Heart right ventricle (tissue), 16 donors: ENCODE measurements at regions not wholly inside any gene's neighbourhood (a gene's known extent, or its start where the extent isn't known, plus 50 kb on each side); places are given as distances from the start of the nearest gene placed in this dataset.

Experiments used
- ATAC-seq, 8 donors: fragments of 200-7000 bp; cut with Tn5 transposase; one replicate each; pipeline ENCODE4 v1.9.1; 2020; ENCODE audit warnings: mild to moderate bottlenecking in 8 of 8, moderate library complexity in 8 of 8, moderate number of reproducible peaks in 1 of 8
- DNase-seq, 2 donors: peaks; one replicate each; pipeline ENCODE4 v3.0.0-alpha.2; 2020
- H3K27ac ChIP-seq, 10 donors: fragments of 200-600 bp; sonication (generic) in 2 of 10; one replicate each; pipeline versions ENCODE4 v1.5.0 to v1.8.0; 2020 to 2022; ENCODE audit warnings: mild to moderate bottlenecking in 3 of 10
- H3K27me3 ChIP-seq, 7 donors: fragments of 200-600 bp; one replicate each; pipeline ENCODE4 v1.8.0; 2021 to 2022; ENCODE audit warnings: mild to moderate bottlenecking in 2 of 7
- H3K36me3 ChIP-seq, 9 donors: fragments of 200-600 bp; sonication (generic) in 1 of 9; one replicate each; pipeline versions ENCODE4 v1.5.0 to v1.8.0; 2020 to 2022; ENCODE audit warnings: mild to moderate bottlenecking in 2 of 9
- H3K4me1 ChIP-seq, 9 donors: fragments of 200-600 bp; sonication (generic) in 1 of 9; one replicate each; pipeline versions ENCODE4 v1.5.0 to v1.8.0; 2020 to 2022; ENCODE audit warnings: mild to moderate bottlenecking in 4 of 9
- H3K4me3 ChIP-seq, 10 donors: fragments of 200-600 bp; sonication (generic) in 2 of 10; one replicate each; pipeline versions ENCODE4 v1.5.0 to v1.8.0; 2020 to 2022; ENCODE audit warnings: mild to moderate bottlenecking in 7 of 10, moderate library complexity in 2 of 10
- H3K9me3 ChIP-seq, 11 donors: fragments of 200-600 bp in 10 of 11; sonication (generic) in 2 of 11; one replicate each; pipeline versions ENCODE4 v1.5.0 to v1.8.0; 2013 to 2022; ENCODE audit warnings: mild to moderate bottlenecking in 2 of 11, control low read depth in 1 of 11, moderate library complexity in 1 of 11
- WGBS, 2 donors: extraction: QIAGEN DNeasy Blood & Tissue Kit; methylation state at CpG; one replicate each; pipeline ENCODE4 v1.1.7; 2013; ENCODE audit warnings: inconsistent platforms in 1 of 2; 5-methylcytosine and 5-hydroxymethylcytosine counted together
- intact Hi-C, 10 donors: fragments of 100-400 bp; cut with DNase I; formaldehyde crosslinking; loops; one replicate each; pipeline versions ENCODE4 v1.11.1 to v1.14.2; 2022
- TF ChIP-seq, protein P1 (sequence below), 9 donors: fragments of 200-600 bp; sonication (generic) in 2 of 9; IDR thresholded peaks; one replicate each; pipeline versions ENCODE4 v1.5.0 to v1.8.0; 2021 to 2022; ENCODE audit warnings: antibody characterized with exemption in 9 of 9, mild to moderate bottlenecking in 5 of 9, moderate library complexity in 1 of 9
- donor health status: Arrhythmogenic right ventricular cardiomyopathy.
- donor health status: ischemic (EF 13 %, LVEDD 7.1; RV severe dilation, severe dysfunction).
- donor health status: healthy with polysubstance abuse.
- donor health status: DM: no; HTN: yes; CAD: no.
- donor health status: DM: no; HTN: no; CAD: no.
- donor health status: ischemic (EF 25% LVEDD 6.9; RV normal size, moderate dysfunction).
- donor health status: ischemic (EF 25% LVEDD 5.7; RV mildly dilated, moderate dysfunction).
- donor health status: healthy.
- donor health status: DM: yes; HTN: yes; CAD: no.
- donor health status: Ischemic cardiomyopathy.
- donor health status: ischemic (EF 35%, LVEDD 5.7; RV mildly dilated, moderate dysfunction).
- donor health status: nonischemic (EF 11% LVEDD 7.7; RV severe dilation, severe dysfunction).
- donor health status: DM: yes; HTN: yes; CAD: no.
- donor health status: PGD.
- donor health status: ischemic (EF 29% LVEDD 5.4; RV normal size, mild dysfunction).
- donor health status: nonischemic (EF 23%, LVEDD 6.1; RV moderate dilation, normal function).

DNA sequence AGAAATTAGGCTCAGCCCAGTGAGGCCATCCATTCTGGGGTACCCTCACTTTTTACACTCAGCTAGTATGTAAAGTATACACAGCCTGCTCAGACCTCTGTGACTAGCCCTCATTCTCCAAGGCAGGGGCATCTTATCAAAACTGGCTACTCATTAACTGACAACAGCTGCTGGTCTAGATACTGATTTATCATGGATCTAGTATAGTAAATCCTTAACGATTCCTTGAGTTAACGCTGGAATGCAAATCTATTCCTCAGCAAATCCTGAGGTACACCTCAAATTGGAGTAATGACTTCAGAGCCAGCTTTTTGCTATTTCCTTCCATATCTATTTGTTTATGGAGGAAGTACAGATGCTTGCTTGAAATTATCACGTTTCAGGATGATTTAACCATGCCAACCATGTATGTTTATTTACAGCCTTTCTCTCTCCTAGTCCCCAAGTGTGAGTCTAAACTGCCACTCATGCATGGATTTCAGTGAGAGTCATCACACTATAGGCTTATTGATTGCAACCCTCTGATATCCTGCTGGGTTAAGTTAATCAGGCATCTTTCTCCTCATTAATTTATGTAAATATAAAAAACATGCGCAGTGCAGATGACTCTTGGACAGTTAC is 70.2 kb upstream of the DOK6 start:
- ATAC-seq (no peak), DNase-seq (no peak)
- TF ChIP-seq, protein P1, sequence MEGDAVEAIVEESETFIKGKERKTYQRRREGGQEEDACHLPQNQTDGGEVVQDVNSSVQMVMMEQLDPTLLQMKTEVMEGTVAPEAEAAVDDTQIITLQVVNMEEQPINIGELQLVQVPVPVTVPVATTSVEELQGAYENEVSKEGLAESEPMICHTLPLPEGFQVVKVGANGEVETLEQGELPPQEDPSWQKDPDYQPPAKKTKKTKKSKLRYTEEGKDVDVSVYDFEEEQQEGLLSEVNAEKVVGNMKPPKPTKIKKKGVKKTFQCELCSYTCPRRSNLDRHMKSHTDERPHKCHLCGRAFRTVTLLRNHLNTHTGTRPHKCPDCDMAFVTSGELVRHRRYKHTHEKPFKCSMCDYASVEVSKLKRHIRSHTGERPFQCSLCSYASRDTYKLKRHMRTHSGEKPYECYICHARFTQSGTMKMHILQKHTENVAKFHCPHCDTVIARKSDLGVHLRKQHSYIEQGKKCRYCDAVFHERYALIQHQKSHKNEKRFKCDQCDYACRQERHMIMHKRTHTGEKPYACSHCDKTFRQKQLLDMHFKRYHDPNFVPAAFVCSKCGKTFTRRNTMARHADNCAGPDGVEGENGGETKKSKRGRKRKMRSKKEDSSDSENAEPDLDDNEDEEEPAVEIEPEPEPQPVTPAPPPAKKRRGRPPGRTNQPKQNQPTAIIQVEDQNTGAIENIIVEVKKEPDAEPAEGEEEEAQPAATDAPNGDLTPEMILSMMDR (IDR thresholded peaks at IDR 0.05), result no peak
- no peaks in the 10 kb centered on the region for H3K4me1 ChIP-seq
- no peak overlapping the region for H3K27ac ChIP-seq
- intact Hi-C loops, result loop anchor here in 1 of 10 donors (10.0 kb wide), 1 partner anchor 56 kb away; no protein-coding TSS in a partner anchor
- no peaks in the 10 kb centered on the region for H3K36me3 ChIP-seq
- no peaks in the 10 kb centered on the region for H3K9me3 ChIP-seq
- 53 to 54% methylated on average over 4 of the region's 4 CpGs for WGBS, 2 donors
- no peak overlapping the region for H3K4me3 ChIP-seq
- H3K27me3 ChIP-seq, result no peaks in the 10 kb centered on the region

GRCh38 chr18:69349912-69350597 is 50.6 kb upstream of the DOK6 start:
- H3K27ac ChIP-seq, result no peak overlapping the region
- WGBS, 2 donors, result 73 to 75% methylated on average over 7 of the region's 7 CpGs
- TF ChIP-seq, protein P1 (IDR thresholded peaks at IDR 0.05), result no peak
- intact Hi-C loops, result loop anchor here in 1 of 10 donors (10.0 kb wide), 1 partner anchor 55 kb away; the partner anchor contains the start of gene DOK6
- H3K9me3 ChIP-seq, result peaks cover 0 to 2% (median 0%) of the 10 kb centered on the region in 11 donors
- no peaks in the 10 kb centered on the region for H3K36me3 ChIP-seq
- DNase-seq (no peak), ATAC-seq (no peak)
- H3K27me3 ChIP-seq, result no peaks in the 10 kb centered on the region
- no peaks in the 10 kb centered on the region for H3K4me1 ChIP-seq
- no peak overlapping the region for H3K4me3 ChIP-seq
